HG02610 (cell line): ENCODE measurements at regions not wholly inside any gene's neighbourhood (a gene's known extent, or its start where the extent isn't known, plus 50 kb on each side); places are given as distances from the start of the nearest gene placed in this dataset.

Source experiments
- ATAC-seq: cut with Tn5 transposase; IDR thresholded peaks from one replicate; pipeline ENCODE4 v1.9.1; 2021; ENCODE audit warnings: mild to moderate bottlenecking, moderate library complexity; ENCODE audit not compliant: unreplicated experiment

DNA sequence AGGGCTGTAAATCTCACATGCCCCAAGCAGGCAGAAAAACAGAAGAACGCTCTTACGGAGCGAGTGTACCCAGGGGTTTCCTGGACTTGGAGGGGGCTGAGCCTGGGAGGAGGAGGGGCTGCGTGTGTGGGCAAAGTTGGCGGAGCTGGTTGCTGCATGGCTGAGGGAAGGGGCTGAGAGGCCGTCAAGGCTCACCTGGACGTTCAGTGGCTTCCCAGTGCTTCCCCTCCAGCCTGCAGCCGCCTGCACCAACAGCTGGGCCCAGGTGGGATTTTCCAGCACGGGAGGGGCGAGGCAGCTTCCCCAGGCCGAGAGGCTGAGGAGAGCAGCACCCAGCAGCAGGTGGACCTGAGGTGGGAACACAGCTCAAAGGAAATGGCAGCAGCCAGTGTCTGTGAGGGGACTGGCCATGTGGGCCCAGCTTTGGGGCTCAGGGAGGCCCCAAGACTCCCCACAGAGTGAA is 70.6 kb upstream of the CTDP1 start:
- no peak for ATAC-seq

DNA sequence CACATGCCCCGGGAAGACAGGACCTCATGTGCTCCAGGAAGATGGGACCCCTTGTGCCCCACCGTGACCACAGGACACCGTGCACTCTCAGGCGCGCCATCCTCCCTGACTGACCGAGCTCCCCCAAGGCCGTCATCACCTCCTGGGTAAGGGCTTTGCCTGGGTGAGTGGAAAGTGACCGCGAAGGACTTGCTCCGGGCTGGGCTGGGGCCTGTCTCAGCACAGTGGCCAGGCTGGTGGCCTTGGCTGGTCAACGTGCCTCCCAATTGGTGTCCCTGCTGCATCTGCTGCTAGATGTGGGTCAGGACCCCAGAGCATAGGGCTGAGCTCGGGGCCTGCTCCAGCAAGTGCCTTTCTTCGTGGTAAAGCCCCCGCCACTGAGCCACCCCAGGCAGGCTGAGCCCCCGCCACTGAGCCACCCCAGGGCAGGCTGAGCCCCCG is 69.7 kb upstream of the CTDP1 start:
- no peak for ATAC-seq

GRCh38 chr18:79610461-79611039 is 69.1 kb upstream of the CTDP1 start:
- no peak for ATAC-seq

DNA sequence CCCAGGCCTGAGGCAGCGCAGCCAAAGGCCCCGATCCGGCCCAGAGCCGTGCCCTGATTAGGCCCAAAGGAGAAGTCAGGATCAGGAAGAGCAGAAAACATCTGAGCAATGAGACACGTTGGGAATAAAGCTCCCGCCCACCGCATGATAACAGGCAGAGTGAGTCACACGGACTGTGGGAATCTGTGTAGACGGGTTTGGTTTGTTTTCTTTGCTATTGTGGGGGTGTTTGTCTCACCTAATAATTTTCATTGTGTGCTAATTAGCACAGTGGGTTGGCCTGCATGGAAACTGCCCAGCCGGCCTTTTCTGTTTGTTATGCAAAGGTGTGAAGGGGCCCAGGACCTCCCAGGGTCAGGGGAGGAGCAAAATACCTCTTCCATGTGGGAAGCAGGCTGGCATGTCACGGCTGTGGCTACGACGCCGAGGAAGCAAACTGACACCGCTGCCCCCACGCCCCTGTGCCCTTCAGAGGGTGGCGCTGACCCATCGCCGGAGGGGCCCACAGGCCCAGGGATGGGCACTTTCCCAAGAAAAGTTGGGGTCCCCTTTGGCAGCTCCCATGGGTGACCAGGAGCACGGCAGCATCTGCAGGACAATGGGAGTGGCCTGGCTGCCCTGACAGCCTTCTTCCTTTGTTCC is 68.4 kb upstream of the CTDP1 start:
- ATAC-seq, result no peak

DNA sequence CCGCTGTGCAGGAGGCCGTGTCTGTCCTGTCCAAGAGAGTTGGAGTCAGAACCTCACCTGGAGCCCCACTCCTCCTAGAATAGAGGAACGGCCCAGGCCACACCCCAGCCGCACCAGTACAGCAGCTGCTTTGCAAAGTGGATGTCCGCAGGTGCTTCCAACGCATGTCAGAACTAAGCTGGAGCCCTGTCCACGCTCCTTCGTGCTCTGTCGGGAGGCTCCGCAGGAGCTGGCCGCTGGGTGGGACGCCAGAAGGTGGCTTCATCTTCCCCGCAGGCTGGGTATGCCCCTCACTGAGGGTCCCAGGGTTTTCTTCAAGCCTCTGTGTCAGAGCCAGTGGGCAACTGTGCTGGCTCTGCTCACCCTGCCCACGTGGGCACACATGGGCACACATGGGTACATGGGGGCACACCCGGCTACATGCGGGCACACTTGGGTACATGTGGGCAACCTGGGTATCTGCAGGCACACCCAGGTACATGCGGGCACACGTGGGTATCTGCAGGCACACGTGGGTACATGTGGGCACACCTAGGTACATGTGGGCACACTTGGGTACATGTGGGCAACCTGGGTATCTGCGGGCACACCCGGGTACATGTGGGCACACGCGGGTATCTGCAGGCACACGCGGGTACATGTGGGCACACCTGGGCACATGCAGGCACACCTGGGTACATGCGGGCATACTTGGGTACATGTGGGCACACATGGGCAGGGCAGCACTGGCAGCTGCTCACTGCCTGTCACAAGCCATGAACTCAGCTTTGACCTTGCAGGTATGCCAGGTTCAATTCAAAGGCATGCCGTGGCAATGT is 67.1 kb upstream of the CTDP1 start:
- ATAC-seq, result no peak

DNA sequence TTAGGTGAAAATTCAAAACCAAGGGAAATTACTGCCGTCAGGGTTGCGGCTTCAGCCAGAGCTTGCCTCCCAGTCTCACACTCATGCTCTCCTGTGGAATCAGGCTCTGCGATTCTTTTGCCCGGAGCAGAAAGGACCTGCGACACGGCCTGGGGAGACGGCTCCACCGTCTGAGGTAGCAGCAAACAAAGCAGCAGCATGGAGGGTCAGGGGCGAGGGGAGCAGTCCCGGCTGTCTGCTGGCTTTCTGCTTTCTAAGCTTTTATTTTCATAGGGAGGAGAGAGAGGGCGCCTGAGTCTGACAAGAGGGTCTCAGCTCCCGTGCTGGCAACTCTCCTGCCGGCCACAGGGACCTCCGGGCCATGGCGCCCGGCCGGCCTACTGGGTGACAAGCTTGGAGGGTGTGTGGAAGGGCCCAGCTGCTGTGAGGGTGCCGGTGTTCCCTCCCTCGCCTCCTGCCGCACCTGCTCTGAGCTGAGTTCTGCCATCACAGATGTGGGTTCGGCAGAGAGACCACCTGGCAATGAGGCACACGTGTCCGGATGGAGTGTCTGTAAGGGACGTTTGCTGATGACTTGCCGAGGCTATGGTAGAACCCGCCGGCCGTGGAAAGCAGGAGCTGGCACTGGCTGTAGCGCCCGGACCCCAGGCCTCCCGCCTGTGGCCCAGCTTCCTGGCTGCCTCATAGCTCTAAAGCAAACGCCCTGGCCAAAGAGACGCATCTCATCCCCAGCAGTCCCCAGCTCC is 66.2 kb upstream of the CTDP1 start:
- no peak for ATAC-seq

- no peak for ATAC-seq
Observed at GRCh38 chr18:79614211-79614955, 65.2 kb upstream of the CTDP1 start.

DNA sequence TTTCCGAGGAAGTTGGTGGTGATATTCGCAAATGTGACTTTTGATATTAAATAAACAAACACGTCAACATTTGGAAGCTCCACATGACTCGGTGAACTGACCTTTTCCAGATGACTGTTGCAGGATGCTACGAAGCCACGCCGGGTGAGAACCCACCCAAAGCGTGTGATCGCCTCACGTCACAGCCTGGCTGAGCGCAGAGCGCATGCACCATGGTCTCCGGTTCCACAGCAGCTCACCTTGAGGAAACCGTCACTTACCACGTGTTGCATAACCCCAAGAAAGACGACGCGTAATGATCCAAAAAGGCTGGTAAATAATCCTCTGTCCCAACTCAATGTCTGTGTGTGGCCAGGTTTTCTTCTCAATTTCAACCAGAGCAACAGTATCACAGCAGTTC is 64.5 kb upstream of the CTDP1 start:
- no peak for ATAC-seq

DNA sequence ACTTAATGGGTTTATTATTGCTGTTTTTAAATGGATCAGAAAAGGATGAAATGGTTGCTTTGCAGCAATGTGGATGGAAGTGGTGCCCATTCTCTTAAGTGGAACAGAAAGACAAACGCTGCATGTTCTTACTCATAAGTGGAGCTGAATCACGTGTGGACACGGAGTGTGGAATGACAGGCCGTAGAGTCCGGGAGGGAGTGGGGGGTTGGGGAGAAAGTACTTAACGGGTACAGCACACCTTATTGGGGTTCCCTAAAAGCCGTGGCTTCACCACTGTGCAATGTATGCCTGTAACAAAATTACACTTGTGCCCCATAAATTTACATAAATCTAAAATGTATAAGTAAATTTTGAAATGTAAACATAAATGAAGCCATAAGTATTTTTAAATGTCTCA is 64.0 kb upstream of the CTDP1 start:
- no peak for ATAC-seq

GRCh38 chr18:79616651-79617510 is 62.7 kb upstream of the CTDP1 start:
- ATAC-seq, result no peak

- ATAC-seq, result no peak
Observed at GRCh38 chr18:79617511-79618500, 61.8 kb upstream of the CTDP1 start.

GRCh38 chr18:79620576-79621165 is 58.9 kb upstream of the CTDP1 start:
- no peak for ATAC-seq

GRCh38 chr18:79621501-79621900 is 58.1 kb upstream of the CTDP1 start:
- ATAC-seq, result no peak

- no peak for ATAC-seq
Observed at GRCh38 chr18:79622004-79622403, 57.6 kb upstream of the CTDP1 start.

DNA sequence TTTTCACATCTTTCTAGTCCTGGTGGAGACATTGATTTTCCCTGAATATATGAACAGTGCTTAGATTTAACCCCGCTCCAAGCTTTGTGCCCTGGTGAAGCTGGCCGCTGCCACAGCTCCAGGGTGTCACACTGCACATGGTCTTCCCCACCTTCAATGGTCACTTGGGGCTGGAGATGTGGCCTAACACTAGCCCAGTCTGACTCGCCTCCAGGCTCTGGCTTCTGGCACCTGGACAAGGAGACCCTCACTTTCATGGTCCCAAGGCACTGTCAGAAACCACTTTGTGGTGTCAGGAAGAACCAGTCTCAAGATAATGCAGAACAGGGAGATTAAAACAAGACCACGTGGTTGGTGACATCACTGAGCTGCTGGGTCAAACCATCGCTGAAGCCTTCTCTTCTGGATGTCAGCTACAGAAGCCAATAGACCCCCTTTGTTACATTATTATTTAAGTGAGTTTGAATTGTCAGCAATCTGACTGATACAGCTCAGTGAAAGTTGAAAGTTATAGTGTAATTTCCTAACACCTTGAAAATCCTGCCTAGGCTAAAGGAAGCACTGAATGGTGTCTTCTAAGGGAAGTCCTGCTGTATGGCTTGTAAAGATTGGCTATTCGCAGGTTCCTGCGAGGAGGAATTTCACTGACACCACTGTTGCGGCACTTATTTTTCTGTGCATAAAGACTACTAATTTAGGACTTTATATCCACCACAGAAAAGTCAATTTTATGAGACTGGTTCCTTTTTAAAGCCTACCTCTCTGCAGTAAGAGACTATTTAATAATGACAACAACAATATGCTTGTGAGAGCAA is 55.0 kb upstream of the CTDP1 start:
- ATAC-seq, result peak; percentile 31

GRCh38 chr18:79625195-79625923 is 54.2 kb upstream of the CTDP1 start:
- peak; percentile 90 for ATAC-seq
